Activated T-helper 2 cell treated with anti-CD3 and anti-CD28 coated beads, Interferon-gamma antibody, Interleukin-2, Interleukin-4, amounts not matched to agents 10 μg/mL and 5 μg/mL and 100 μg/mL, durations not matched to agents 14 hours and 24 hours and 36 hours (primary cell): ENCODE measurements at regions not wholly inside any gene's neighbourhood (a gene's known extent, or its start where the extent isn't known, plus 50 kb on each side); places are given as distances from the start of the nearest gene placed in this dataset.

ENCODE experiments used
- DNase-seq: peaks from one replicate; pipeline ENCODE4 v3.0.0; 2021; ENCODE audit warnings: low spot score
- H3K27ac Mint-ChIP-seq: one replicate; pipeline ENCODE4 v1.8.0; 2021; ENCODE audit warnings: mixed read lengths
- H3K27me3 Mint-ChIP-seq: one replicate; pipeline ENCODE4 v1.8.0; 2021; ENCODE audit warnings: low read depth, mixed read lengths
- H3K36me3 Mint-ChIP-seq: one replicate; pipeline ENCODE4 v1.8.0; 2021; ENCODE audit warnings: low read depth, mixed read lengths
- H3K4me1 Mint-ChIP-seq: one replicate; pipeline ENCODE4 v1.8.0; 2021; ENCODE audit warnings: low read depth, mixed read lengths
- H3K4me3 Mint-ChIP-seq: one replicate; pipeline ENCODE4 v1.8.0; 2021; ENCODE audit warnings: low read depth, mild to moderate bottlenecking, moderate library complexity, mixed read lengths
- H3K9me3 Mint-ChIP-seq: one replicate; pipeline ENCODE4 v1.8.0; 2021; ENCODE audit warnings: mixed read lengths
- intact Hi-C: fragments of 100-400 bp; cut with micrococcal nuclease; formaldehyde crosslinking; loops from one replicate; pipeline ENCODE4 v1.15.1; 2023

DNA sequence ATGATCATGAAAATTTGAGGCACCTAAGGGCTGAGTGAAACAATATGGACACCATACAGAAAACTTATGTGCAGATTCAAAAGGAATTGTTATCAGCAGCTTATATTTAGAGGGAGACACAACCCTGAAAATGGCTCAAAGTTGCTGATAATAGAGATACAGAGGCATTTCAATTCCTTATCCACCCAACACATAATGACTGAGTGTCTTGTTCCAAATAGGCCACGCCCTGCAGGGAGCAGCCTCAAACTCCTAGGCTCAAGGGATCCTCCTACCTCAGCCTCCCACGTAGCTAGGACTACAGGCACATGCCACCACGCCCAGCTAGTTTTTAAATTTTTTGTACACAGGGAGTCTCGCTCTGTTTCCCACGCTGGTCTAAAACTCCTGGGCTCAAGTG lies 79.0 kb downstream of the LBH start:
- no peaks in the 10 kb centered on the region for H3K27me3 Mint-ChIP-seq
- no peak for DNase-seq
- intact Hi-C loops, result no loop called here

DNA sequence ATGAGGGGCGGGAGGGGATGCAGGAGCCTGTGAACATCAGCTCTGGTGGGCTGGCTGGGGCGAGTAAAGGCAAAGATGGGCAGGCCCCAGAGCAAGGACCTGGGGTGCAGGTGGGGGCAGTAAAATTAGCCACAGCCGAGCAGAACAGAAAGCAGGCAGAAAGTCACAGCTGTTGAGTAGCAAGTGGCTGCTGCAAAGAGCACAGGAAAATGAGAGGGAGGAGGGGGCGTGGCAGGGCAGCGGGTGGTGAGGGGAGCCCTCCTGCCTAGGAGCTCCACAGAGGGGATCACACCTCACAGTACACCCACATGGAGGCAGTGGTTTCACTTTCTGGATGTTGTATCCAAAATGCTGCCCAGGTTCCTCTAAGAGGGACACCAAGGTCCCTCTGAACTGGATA lies 79.6 kb downstream of the LBH start:
- Mint-ChIP-seq H3K27me3 (no peaks in the 10 kb centered on the region), H3K4me1 (peaks cover 23% of the 10 kb centered on the region), H3K9me3 (peaks cover 7% of the 10 kb centered on the region), H3K27ac (peak overlapping the region; percentile 51), H3K36me3 (peaks cover 6% of the 10 kb centered on the region), H3K4me3 (no peak overlapping the region)
- intact Hi-C loops, result no loop called here
- no peak for DNase-seq

More for the DNA sequence above, 79.0 kb downstream of the LBH start:
- Mint-ChIP-seq H3K36me3 (peaks cover 6% of the 10 kb centered on the region), H3K4me1 (peaks cover 19% of the 10 kb centered on the region), H3K27ac (no peak overlapping the region), H3K4me3 (no peak overlapping the region), H3K9me3 (peaks cover 7% of the 10 kb centered on the region)

DNA sequence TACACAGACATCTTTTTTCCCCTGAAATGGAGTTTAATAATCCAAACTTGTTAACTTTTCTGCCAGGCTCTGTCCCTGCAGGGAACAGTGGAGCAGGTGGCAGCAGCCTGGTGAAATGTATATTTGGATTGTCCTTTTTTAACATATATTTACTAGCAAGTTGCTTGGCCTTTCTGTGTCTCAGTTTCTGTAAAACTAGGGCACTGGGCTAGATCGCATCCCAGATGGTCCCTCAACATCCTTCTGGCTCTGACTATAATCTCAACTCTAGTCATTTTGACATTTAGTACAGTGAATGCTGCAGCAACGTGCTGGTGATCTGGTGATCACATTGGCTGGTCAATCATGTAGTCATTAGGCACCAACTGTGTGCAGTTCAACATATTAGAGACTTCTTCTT lies 80.4 kb downstream of the LBH start:
- H3K36me3 Mint-ChIP-seq, result peaks cover 6% of the 10 kb centered on the region
- H3K4me1 Mint-ChIP-seq, result peaks cover 27% of the 10 kb centered on the region

DNA sequence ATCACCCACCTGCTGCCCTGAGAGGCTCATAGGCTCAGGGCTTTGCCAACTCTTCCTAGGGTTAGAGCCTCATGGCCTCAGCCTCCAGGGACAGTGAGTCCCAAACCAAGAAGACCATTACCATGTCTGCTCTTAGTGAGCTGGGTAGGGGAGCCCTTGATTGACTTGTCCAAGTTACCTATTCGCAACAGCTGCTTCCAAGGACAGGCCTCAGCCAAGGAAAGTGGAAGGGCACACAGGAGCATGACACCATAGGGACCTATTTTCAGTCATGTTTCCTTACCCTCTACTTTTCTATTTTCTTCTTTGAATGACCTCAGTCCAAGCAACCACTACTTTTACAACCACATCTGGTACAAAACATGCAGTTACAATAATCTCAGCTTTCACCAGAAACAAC lies 81.6 kb downstream of the LBH start:
- Mint-ChIP-seq H3K36me3 (peaks cover 6% of the 10 kb centered on the region), H3K9me3 (peaks cover 7% of the 10 kb centered on the region), H3K4me3 (no peak overlapping the region), H3K27me3 (no peaks in the 10 kb centered on the region), H3K27ac (peak overlapping the region; percentile 34), H3K4me1 (peaks cover 27% of the 10 kb centered on the region)
- DNase-seq, result no peak
- intact Hi-C loops, result no loop called here

More for the DNA sequence above, 80.4 kb downstream of the LBH start:
- Mint-ChIP-seq H3K27me3 (no peaks in the 10 kb centered on the region), H3K9me3 (peaks cover 7% of the 10 kb centered on the region), H3K27ac (no peak overlapping the region), H3K4me3 (no peak overlapping the region)
- intact Hi-C loops, result no loop called here
- DNase-seq, result no peak

DNA sequence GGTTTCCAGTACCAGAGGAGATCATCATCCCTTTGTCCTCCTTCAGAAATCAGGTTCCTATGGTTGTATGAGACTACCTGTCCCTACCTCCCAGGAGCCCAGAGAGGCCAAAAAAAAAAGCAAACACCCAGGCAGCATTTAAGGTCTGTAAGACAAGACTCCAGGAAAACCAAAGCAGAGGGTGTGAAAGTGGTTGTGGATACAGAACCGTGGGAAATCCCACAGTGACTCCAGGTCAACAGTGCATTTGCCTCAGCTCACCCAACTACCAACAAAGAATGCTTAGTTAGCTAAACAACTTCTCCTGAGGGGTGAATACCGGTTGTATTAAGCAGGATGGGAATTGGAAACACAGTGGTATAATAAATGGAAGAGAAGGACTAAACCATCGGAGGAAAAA lies 83.6 kb downstream of the LBH start:
- DNase-seq, result no peak
- intact Hi-C loops, result loop anchor here (1.0 to 2.0 kb wide), 2 partner anchors 18 to 48 kb away; no protein-coding TSS in a partner anchor
- Mint-ChIP-seq H3K27ac (no peak overlapping the region), H3K27me3 (no peaks in the 10 kb centered on the region), H3K9me3 (peaks cover 11% of the 10 kb centered on the region), H3K36me3 (peaks cover 6% of the 10 kb centered on the region), H3K4me1 (peaks cover 27% of the 10 kb centered on the region), H3K4me3 (no peak overlapping the region)

DNA sequence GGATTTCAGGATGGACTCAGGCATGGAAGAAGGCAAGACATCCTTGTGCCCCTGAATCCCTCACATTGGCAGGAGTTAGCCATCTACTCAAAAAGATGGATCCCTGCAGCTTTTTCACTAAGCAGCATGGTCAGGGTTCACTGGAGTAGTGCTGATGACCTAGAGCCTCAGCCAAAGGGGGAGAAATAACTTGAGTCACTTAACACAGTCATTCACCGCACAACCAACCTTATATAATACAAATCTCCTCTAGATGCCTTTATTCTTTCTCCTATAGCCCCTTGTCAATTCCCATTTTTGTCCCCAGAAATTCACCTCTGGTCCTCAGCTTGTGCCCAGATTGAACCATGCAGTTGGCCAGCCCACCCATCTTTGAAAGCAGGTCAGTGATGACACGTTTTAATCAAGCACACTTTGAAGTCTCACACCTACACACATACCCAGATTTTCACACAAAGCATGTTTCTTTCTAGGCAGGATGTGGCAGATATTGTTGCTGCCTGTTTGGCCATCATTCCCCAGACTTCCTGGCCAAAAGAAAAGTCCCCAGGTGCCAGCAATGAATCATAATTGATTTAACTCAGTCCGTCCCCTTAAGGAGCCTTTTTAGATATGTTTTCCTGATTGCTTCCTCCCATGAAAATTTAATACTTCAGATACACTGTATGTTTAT lies 84.2 kb downstream of the LBH start:
- intact Hi-C loops, result loop anchor here (1.0 to 2.0 kb wide), 2 partner anchors 17 to 48 kb away; no protein-coding TSS in a partner anchor
- Mint-ChIP-seq H3K27me3 (no peaks in the 10 kb centered on the region), H3K36me3 (peaks cover 6% of the 10 kb centered on the region), H3K27ac (peak overlapping the region; percentile 82), H3K4me1 (peaks cover 26% of the 10 kb centered on the region), H3K9me3 (peaks cover 11% of the 10 kb centered on the region), H3K4me3 (no peak overlapping the region)
- no peak for DNase-seq

DNA sequence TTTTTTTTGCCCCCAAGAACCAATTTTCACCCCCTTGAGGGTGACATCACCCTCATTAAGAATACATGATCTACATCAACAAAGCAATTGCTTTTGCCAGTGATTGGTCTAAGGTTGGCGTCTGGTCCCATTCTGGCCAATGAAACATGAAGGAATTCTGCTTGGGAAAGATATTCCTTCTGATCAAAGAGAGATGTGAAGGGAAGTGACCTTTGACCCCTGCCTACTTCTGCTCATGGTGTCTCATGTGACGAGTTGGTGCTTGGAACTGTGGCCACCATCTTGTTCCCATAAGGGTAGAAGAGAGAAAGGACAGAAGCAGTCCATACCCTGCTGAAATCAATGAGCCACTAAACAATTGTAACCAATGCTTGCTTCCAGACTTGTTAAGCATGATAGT lies 85.1 kb downstream of the LBH start:
- no peak overlapping the region for H3K27ac Mint-ChIP-seq
- H3K27me3 Mint-ChIP-seq, result no peaks in the 10 kb centered on the region
- H3K4me1 Mint-ChIP-seq, result peaks cover 21% of the 10 kb centered on the region
- peaks cover 11% of the 10 kb centered on the region for H3K9me3 Mint-ChIP-seq
- intact Hi-C loops, result no loop called here
- no peak overlapping the region for H3K4me3 Mint-ChIP-seq
- DNase-seq, result no peak
- H3K36me3 Mint-ChIP-seq, result peaks cover 6% of the 10 kb centered on the region

DNA sequence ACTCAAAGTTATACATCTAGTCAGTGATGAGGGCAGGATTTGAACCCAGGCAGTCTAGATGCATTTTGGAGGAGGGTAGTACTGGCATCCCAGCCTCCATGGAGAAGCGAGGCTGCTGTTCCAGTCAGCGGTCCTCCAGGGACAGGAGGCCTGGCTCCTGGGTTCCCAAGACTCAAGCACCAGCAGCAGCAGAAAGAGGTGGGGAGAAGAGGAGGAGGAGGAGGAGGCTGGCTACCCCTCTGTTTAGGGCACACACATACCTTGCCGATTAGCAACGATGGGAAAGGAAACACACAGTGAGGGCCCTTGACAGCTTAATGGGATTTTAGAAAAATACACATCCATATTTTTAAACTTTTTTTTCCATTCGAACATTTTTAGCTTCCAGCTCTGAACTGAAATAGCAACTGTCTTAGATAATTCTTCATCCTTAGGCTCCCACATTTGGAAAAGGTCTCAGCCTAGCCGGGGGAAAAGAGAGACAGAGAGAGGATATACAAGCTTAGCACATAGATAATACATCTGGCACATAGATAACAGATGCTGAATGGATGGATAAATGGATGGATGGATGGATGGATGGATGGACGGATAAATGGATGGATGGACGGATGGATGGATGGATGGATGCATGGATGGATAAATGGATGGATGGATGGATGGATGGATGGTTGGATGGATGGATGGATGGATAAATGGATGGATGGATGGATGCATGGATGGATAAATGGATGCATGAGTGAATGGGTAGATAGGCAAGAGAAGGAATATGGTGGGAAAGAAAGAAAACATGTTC lies 87.9 kb downstream of the LBH start:
- Mint-ChIP-seq H3K4me3 (no peak overlapping the region), H3K9me3 (peaks cover 11% of the 10 kb centered on the region), H3K27ac (no peak overlapping the region), H3K27me3 (no peaks in the 10 kb centered on the region), H3K36me3 (peaks cover 6% of the 10 kb centered on the region), H3K4me1 (peaks cover 23% of the 10 kb centered on the region)
- DNase-seq, result no peak
- intact Hi-C loops, result no loop called here

DNA sequence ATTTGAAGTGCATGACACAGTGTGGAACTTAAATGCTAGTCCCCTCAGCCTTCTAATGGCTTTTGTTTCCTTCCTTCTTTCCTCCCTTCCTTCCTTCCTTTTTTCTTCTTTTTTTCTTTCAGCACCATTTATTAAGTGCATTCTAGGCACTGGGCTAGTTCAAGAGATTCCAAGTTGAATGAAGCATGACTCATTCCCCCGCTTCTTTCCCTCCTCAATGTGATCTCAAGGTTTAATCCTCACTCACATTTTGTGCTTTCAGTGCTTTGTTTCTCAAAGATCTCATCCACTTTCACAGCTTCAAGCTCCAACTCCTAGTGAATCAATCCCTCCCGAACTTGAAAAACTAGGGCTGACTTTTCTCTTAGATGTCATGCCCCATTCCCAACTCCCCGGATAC lies 90.1 kb downstream of the LBH start:
- Mint-ChIP-seq H3K4me3 (no peak overlapping the region), H3K27ac (no peak overlapping the region), H3K36me3 (no peaks in the 10 kb centered on the region), H3K27me3 (no peaks in the 10 kb centered on the region), H3K9me3 (peaks cover 4% of the 10 kb centered on the region), H3K4me1 (peaks cover 10% of the 10 kb centered on the region)
- intact Hi-C loops, result no loop called here
- DNase-seq, result no peak

DNA sequence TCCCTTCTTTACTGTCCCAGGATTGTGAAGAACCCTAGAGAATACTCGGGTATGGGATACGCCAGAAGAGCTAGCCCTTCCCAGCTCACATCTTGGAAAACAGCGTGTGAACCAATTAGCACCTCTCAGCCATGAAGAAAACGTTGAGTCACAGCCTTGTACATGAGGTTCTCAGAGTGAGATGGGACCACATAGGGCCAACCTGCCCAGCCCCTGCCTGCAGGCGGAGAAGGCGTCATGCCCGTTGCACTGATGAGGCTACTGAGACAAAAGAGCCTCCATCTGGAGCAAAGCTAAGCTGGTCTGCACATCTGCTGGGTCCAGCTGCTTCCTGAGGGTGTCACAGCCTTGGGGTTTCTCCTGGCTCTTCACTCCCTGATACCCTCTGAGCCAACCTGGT lies 92.2 kb downstream of the LBH start:
- H3K36me3 Mint-ChIP-seq, result no peaks in the 10 kb centered on the region
- no peak overlapping the region for H3K27ac Mint-ChIP-seq
- DNase-seq, result no peak
- no peak overlapping the region for H3K4me3 Mint-ChIP-seq
- H3K9me3 Mint-ChIP-seq, result peaks cover 4% of the 10 kb centered on the region
- no peaks in the 10 kb centered on the region for H3K27me3 Mint-ChIP-seq
- intact Hi-C loops, result no loop called here
- peaks cover 8% of the 10 kb centered on the region for H3K4me1 Mint-ChIP-seq

DNA sequence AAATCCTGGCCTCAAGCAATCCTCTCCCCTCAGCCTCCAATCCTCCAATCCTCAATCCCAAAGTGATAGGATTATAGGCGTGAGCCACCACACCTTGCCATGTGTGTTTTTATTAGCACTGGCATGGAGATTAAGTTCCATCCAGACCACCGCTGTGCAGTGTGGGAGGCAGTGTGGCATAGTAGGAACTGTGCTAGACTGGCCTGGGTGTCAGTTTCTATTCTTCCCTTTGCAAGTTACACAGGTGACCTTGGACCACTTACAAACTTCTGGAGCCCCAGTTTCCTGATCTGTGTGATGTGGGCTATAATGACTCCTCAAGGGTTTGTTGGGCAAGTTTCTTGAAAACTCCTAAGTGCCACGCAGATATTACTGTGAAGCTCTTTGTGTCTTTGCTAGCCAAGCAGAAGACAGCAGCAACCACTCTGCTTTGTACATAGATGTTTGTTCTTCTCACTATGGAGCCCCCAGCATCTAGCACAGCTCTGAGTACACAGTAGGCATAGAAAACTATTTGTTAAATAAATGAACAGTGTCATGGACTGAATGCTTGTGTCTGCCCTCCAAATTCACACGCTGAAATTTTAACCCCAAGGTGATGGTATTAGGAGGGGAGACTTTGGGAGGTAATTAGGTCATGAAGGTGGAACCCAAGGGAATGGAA lies 93.0 kb downstream of the LBH start:
- Mint-ChIP-seq H3K9me3 (peaks cover 3% of the 10 kb centered on the region), H3K4me3 (no peak overlapping the region), H3K27me3 (no peaks in the 10 kb centered on the region), H3K27ac (no peak overlapping the region), H3K4me1 (peaks cover 8% of the 10 kb centered on the region), H3K36me3 (no peaks in the 10 kb centered on the region)
- intact Hi-C loops, result no loop called here
- no peak for DNase-seq

DNA sequence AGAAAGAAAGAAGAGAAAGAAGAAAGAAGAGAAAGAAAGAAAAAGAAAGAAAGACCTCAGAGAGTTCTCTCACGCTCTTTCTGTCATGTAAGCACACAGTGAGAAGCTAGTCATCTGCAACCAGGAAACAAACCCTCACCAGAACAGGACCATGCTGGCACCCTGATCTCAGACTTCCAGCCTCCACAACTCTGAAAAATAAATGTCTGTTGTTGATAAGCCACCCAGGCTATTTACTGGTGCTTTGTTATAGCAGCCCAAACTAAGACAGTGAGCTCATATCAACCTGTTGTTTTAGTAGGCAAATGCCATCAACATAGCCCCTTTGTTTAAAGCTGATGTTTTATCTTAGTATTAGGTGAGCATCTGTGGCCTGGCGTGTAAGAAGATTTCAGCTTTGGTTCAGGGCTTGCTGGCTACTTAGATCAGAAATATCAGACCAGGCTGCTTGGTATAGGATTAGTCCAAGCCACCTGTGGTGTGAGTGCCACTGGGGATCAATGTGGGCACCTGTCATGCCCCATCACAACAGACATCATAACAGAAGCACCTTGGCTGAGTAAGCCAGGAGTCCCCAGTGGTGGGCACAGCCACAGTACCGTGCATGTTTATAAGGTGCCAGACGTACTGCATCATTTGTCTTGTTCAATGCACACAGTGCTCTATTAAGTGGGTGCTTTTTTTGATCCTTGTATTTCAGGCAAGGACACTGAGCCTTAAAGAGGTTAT lies 94.4 kb downstream of the LBH start:
- H3K27ac Mint-ChIP-seq, result no peak overlapping the region
- no peak for DNase-seq
- H3K36me3 Mint-ChIP-seq, result no peaks in the 10 kb centered on the region
- no peaks in the 10 kb centered on the region for H3K9me3 Mint-ChIP-seq
- no peaks in the 10 kb centered on the region for H3K27me3 Mint-ChIP-seq
- H3K4me3 Mint-ChIP-seq, result no peak overlapping the region
- intact Hi-C loops, result no loop called here
- peaks cover 11% of the 10 kb centered on the region for H3K4me1 Mint-ChIP-seq
